RWPE2 (cell line): ENCODE measurements at regions not wholly inside any gene's neighbourhood (a gene's known extent, or its start where the extent isn't known, plus 50 kb on each side); places are given as distances from the start of the nearest gene placed in this dataset.
A peak's percentile ranks its signal among the peaks of the same experiment; 100 is the strongest.

Experiments used
- ATAC-seq: fragments of 200-7000 bp; cut with Tn5 transposase; 3 replicates; pipeline ENCODE4 v1.9.1; 2021; ENCODE audit warnings: low read depth
- DNase-seq: peaks from one replicate; pipeline ENCODE4 v3.0.0-alpha.2; 2020; ENCODE audit warnings: low spot score
- H3K27ac ChIP-seq: fragments of 450-650 bp; 2 replicates; pipeline ENCODE4 v1.5.1; 2017; ENCODE audit warnings: mild to moderate bottlenecking; ENCODE audit not compliant: poor library complexity, severe bottlenecking
- H3K27me3 ChIP-seq: fragments of 250-450 bp; sonication (Bioruptor Pico); 2 replicates; pipeline ENCODE4 v1.5.1; 2021; ENCODE audit warnings: mild to moderate bottlenecking, moderate library complexity; ENCODE audit not compliant: insufficient read depth, poor library complexity, severe bottlenecking
- H3K36me3 ChIP-seq: fragments of 250-450 bp; sonication (Bioruptor Pico); 2 replicates; pipeline ENCODE4 v1.5.1; 2020; ENCODE audit warnings: low read depth, mild to moderate bottlenecking, moderate library complexity
- H3K4me1 ChIP-seq: fragments of 250-450 bp; sonication (Bioruptor Pico); 2 replicates; pipeline ENCODE4 v1.5.1; 2021; ENCODE audit warnings: mild to moderate bottlenecking, moderate library complexity; ENCODE audit not compliant: insufficient read depth, poor library complexity, severe bottlenecking
- H3K4me3 ChIP-seq: fragments of 250-450 bp; sonication (Bioruptor Pico); 2 replicates; pipeline ENCODE4 v1.5.1; 2021; ENCODE audit warnings: mild to moderate bottlenecking, moderate library complexity; ENCODE audit not compliant: severe bottlenecking
- H3K9me3 ChIP-seq: fragments of 250-450 bp; sonication (Bioruptor Pico); 2 replicates; pipeline ENCODE4 v1.5.1; 2021; ENCODE audit warnings: mild to moderate bottlenecking, moderate library complexity; ENCODE audit not compliant: severe bottlenecking
- TF ChIP-seq, protein P1 (sequence below): fragments of 450-650 bp; IDR thresholded peaks from one replicate; pipeline ENCODE4 v1.5.1; 2017; ENCODE audit warnings: mild to moderate bottlenecking, moderate library complexity; ENCODE audit not compliant: poor library complexity, severe bottlenecking

DNA sequence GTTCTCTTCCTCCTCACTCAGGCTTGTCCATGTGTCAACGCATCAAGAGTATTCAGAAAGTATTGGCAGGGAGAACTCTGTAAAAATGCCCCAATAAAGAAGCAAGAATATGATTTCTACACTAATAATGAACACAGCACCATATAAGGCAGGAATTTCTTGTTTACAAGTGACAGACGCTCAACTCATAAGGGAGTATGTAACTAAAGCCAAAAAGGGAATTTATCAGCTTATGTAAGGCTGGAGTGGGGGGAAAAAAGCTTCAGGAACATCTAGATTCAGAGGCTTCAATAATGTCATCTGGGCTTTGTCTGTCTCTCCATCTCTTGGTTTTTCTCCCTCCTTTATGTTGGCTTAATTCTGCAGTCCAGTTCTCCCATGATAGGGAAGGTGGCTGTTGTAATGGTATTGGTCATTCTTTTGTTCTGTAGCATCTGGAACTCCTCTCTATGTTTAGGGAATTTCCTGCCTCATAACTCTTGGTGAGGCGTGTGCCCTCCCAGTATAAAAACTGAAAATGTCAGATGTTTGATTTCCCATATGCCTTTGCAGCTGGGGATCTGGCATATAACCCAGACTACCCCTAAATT lies 125.1 kb upstream of the COL21A1 start:
- Histone ChIP-seq H3K36me3 (no peaks in the 10 kb centered on the region), H3K4me3 (no peak overlapping the region), H3K4me1 (peaks cover 31% of the 10 kb centered on the region), H3K27ac (peak overlapping the region; percentile 91), H3K27me3 (no peaks in the 10 kb centered on the region), H3K9me3 (no peaks in the 10 kb centered on the region)
- TF ChIP-seq, protein P1, sequence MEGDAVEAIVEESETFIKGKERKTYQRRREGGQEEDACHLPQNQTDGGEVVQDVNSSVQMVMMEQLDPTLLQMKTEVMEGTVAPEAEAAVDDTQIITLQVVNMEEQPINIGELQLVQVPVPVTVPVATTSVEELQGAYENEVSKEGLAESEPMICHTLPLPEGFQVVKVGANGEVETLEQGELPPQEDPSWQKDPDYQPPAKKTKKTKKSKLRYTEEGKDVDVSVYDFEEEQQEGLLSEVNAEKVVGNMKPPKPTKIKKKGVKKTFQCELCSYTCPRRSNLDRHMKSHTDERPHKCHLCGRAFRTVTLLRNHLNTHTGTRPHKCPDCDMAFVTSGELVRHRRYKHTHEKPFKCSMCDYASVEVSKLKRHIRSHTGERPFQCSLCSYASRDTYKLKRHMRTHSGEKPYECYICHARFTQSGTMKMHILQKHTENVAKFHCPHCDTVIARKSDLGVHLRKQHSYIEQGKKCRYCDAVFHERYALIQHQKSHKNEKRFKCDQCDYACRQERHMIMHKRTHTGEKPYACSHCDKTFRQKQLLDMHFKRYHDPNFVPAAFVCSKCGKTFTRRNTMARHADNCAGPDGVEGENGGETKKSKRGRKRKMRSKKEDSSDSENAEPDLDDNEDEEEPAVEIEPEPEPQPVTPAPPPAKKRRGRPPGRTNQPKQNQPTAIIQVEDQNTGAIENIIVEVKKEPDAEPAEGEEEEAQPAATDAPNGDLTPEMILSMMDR: no peak
- DNase-seq (no peak), ATAC-seq (no peak)

DNA sequence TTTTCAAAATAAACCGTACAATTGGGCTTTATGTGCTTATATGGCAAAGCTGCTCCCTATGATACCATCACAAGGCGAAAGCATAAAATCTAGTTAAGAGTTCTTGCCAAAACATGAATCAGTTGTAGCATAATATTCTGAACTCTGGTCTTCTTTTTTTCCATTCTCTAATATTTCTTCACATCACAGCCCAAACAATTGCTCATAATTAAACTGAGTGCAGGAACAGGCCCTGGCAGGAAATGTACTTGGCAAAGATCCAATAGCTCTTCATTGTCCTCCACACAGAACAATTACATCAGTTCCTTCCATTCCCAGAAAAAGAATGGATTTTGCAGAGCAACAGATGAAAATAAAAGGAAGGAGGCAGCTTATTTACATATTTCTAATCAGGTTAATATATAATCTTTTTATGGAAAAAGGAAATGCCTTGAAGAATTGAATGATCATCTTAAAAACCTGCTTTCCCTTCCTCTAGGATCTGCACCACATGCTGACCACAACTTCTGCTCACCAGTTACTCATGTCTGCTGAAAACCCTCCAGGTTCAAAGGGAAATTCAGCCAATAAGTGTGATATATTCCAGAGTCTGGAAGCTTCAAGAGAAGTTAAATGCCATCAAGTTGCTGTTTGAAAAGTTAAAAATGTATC lies 123.3 kb upstream of the COL21A1 start:
- DNase-seq: no peak

DNA sequence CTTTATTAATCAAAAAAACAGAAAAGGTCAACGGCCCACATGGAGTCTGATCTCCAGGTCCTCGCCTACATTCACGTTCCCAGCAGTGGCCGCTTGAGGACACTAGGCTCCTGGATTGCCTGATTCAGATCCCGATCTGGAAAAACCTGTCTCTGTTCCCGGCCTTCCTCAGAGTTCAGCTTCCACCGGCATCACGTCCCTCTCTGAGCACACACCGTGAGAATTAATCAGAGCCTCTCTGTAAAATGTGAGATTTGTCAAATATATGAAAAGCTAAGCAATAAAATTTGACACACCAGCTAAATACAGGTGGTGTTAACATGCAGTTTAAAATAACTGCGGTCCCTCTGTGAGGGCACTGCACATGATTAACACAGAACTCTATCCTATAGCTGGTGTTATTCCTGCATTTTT lies 122.8 kb upstream of the COL21A1 start:
- H3K4me3 ChIP-seq: no peak overlapping the region
- peak overlapping the region; percentile 91 for H3K27ac ChIP-seq
- no peaks in the 10 kb centered on the region for H3K27me3 ChIP-seq
- peak; percentile 86 for ATAC-seq
- peaks cover 33% of the 10 kb centered on the region for H3K4me1 ChIP-seq
- TF ChIP-seq, protein P1: peak; percentile 97
- DNase-seq: peak; percentile 80
- H3K36me3 ChIP-seq: no peaks in the 10 kb centered on the region
- H3K9me3 ChIP-seq: no peaks in the 10 kb centered on the region

More for the DNA sequence above, 123.3 kb upstream of the COL21A1 start:
- H3K4me1 ChIP-seq: peaks cover 31% of the 10 kb centered on the region
- TF ChIP-seq, protein P1: peak; percentile 2
- ATAC-seq: peak; percentile 75
- H3K36me3 ChIP-seq: no peaks in the 10 kb centered on the region
- peak overlapping the region; percentile 91 for H3K27ac ChIP-seq
- H3K9me3 ChIP-seq: no peaks in the 10 kb centered on the region
- H3K4me3 ChIP-seq: no peak overlapping the region
- no peaks in the 10 kb centered on the region for H3K27me3 ChIP-seq

DNA sequence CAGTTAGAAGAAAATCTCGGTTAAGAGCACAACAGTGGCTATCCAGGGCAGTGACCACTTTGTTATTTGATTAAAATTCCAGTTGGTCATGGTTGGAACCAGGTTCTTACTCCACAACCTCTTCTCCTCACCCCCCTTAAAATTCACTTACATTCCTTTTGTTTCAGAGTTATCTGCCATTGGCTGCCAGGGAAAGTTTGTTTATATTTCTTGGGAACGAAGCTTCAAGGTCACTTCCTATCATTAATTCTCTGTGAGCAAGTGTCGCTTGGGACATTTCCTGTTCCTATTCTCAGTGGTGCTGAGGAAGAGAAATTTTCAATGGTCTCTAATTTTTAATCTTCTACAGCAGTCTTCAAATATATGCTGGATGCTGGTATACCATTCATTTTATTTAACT lies 121.1 kb upstream of the COL21A1 start:
- Histone ChIP-seq H3K9me3 (no peaks in the 10 kb centered on the region), H3K27ac (peak overlapping the region; percentile 91), H3K4me3 (no peak overlapping the region), H3K27me3 (no peaks in the 10 kb centered on the region), H3K36me3 (no peaks in the 10 kb centered on the region), H3K4me1 (peaks cover 39% of the 10 kb centered on the region)
- TF ChIP-seq, protein P1: no peak
- no peak for ATAC-seq
- DNase-seq: no peak
